Epithelial cell of esophagus (primary cell): ENCODE measurements at regions not wholly inside any gene's neighbourhood (a gene's known extent, or its start where the extent isn't known, plus 50 kb on each side); places are given as distances from the start of the nearest gene placed in this dataset.
"Not testable (repeated sequence)": the region's sequence is repeated elsewhere in the genome, so short reads cannot be mapped to it uniquely, and the experiment has no call there.

ENCODE experiments used
- DNase-seq: peaks from one replicate; pipeline ENCODE4 v3.0.0; 2010; ENCODE audit warnings: low read depth
- H3K4me3 ChIP-seq: 2 replicates; pipeline ENCODE4 v1.5.1; 2011; ENCODE audit warnings: mild to moderate bottlenecking, low read length, control low read depth
- TF ChIP-seq, protein P1 (sequence below): IDR thresholded peaks from 2 replicates; pipeline ENCODE4 v1.5.1; 2011; ENCODE audit warnings: low read depth, mild to moderate bottlenecking, low read length, control low read depth, inconsistent platforms; ENCODE audit not compliant: insufficient read depth; ENCODE audit errors: missing control alignments

- DNase-seq: no peak
- no peak overlapping the region for H3K4me3 ChIP-seq
- TF ChIP-seq, protein P1, sequence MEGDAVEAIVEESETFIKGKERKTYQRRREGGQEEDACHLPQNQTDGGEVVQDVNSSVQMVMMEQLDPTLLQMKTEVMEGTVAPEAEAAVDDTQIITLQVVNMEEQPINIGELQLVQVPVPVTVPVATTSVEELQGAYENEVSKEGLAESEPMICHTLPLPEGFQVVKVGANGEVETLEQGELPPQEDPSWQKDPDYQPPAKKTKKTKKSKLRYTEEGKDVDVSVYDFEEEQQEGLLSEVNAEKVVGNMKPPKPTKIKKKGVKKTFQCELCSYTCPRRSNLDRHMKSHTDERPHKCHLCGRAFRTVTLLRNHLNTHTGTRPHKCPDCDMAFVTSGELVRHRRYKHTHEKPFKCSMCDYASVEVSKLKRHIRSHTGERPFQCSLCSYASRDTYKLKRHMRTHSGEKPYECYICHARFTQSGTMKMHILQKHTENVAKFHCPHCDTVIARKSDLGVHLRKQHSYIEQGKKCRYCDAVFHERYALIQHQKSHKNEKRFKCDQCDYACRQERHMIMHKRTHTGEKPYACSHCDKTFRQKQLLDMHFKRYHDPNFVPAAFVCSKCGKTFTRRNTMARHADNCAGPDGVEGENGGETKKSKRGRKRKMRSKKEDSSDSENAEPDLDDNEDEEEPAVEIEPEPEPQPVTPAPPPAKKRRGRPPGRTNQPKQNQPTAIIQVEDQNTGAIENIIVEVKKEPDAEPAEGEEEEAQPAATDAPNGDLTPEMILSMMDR: no peak
Observed at GRCh38 chr2:208607694-208608093, 201.1 kb downstream of the PTH2R start.

DNA sequence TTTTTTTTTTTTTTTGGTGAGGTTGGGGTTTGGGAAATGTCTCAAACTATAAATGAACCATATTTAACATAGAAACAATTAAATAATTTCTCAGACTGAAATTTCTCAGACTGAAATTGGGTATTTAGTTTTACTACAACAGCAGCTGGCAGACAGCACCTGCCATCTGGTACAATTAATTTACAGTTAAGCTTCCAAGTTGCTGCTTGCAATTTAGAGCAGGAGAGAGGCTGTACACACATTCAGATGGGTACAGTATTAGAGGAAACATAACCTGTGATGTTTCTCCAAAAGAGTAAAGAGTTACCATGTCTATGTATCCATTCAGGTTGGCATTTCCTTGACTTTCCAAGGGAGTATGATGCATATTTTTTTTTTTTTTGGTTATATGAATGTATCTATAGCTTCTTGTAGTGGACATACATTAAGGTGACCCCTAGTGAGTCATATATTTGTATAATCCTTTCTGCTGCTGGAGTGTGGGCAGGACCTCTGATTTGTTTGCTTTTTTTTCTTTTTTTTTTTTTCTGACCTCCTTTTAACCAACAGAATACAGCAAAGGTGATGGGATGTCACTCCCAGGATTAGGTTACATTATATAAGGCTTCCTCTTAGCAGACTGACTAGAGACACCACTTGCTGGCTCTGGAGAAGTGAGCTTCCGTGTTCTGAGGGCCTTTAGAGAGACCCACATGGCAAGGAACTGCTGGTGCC lies 201.7 kb downstream of the PTH2R start:
- H3K4me3 ChIP-seq: no peak overlapping the region
- TF ChIP-seq, protein P1: no peak
- DNase-seq: no peak

DNA sequence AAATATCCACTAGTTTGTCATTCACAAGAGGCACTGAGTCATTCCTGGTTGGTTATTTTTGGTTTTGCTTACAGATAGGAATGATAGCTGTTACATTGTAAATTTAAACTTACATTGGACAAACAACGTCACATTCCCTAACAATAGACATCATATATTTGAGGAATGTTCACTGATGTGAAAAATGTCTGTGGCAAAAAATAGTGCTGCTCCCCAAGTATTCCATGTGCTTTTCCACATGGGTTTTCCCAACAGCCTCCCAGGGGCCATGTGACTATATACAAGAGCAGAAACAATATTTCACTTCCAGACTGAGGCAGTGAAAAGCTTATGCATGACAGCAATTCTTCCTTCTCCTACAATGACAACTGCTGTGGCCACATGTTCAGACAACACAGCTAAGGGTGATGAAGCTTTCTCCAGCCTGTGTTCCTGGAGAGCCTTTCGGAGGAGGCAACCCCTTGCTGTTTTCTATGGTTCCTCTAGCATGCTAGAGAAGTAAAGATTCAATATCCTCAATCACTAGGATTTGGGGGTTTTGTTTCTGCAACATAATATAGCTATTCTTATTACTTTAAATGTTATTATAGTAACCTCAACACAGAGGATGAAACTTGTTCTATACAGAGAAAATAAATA lies 202.7 kb downstream of the PTH2R start:
- no peak overlapping the region for H3K4me3 ChIP-seq
- DNase-seq: no peak
- TF ChIP-seq, protein P1: no peak

DNA sequence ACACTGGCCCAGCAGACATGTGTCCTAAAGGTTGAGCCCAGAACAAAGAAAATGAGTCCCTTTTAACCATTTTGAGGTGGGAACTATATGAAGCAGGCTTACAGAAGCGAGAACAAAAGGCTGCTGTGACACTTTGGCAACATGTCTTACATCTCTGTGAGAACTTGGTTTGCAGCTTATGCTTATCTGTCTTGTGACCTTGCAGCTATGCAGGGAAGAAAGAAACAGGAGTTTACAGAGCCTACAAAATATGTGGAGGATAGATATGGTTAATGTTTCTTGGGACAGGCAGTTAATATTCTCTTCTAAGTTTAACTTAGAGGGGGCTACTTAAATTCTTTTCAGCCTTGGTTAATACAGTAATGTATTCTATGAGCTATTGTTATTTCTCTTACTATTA lies 209.1 kb downstream of the PTH2R start:
- not testable (repeated sequence) for DNase-seq, H3K4me3 ChIP-seq

DNA sequence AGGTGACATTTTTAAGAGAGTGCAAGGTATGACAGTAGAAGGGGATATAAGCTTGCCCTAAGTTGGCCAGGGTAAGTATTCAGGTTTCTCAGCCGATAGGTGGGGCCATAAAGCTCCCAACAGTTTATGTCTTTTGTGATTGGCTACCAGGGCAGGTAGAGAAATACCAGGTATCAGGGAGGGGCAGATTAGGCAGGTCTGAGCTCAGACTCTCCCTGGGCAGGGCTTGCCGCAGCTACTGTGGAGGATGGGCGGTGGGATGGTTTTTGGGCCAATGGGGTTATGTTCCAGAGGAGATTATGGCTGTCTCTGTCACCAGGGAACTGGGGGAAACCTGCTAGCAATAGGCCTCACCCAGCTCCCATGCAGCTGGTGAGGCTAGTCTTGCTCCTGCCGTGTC lies 211.6 kb downstream of the PTH2R start:
- DNase-seq: no peak
- TF ChIP-seq, protein P1: no peak
- no peak overlapping the region for H3K4me3 ChIP-seq

DNA sequence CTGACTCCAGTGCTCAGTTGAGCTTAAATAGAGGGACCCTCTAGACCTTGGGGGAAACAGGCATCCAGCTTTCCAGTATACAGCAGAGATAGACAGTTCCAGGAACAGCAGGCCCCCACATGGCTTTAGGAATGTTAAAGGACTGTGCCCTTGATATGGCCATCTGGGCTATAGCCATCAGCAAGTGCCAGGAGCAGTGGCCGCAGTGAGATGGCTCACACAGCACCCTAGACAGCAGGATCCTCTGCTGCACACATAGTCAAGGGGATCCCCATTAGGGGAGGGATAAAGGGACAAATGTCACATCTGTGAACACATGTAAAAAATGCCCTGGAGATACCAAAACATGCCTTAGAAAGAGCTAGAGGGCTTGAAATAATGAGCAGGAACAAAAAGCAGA lies 213.4 kb downstream of the PTH2R start:
- H3K4me3 ChIP-seq: no peak overlapping the region
- no peak for DNase-seq
- TF ChIP-seq, protein P1: no peak

DNA sequence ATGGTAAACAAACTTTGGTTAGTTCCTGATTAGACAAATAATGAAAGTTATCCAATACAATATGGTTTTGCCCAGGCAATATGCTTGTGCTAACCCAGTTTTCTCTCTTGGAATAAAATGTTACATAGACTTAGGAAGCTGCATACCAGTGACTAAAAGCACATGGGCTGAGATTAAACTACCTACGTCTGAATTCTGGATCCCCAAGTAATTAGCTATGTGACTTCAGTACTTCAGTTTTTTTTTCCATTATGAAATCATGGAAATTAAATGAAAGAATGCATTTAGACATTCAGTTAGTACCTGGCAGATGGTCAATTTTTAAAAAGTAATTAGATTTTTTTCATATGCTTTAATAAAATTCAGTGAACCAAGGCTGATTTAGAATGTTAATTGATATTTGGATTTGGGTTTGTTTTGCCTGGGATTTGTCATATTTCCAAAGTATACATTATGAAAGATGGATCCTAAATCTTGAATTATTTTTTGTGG lies 213.9 kb downstream of the PTH2R start:
- no peak for DNase-seq
- H3K4me3 ChIP-seq: no peak overlapping the region
- TF ChIP-seq, protein P1: no peak
